DND-41 (cell line): ENCODE measurements at regions not wholly inside any gene's neighbourhood (a gene's known extent, or its start where the extent isn't known, plus 50 kb on each side); places are given as distances from the start of the nearest gene placed in this dataset.

Experiments
- ATAC-seq: fragments of 200-7000 bp; cut with Tn5 transposase; 3 replicates; pipeline ENCODE4 v1.9.1; 2021; ENCODE audit warnings: low read depth; ENCODE audit not compliant: insufficient read depth
- DNase-seq: peaks from one replicate; pipeline ENCODE4 v3.0.0-alpha.2; 2020
- H2AFZ ChIP-seq: 2 replicates; pipeline ENCODE4 v1.6.0; 2012; ENCODE audit warnings: low read depth, low read length
- H3K27ac ChIP-seq: 2 replicates; pipeline ENCODE4 v1.5.1; 2012; ENCODE audit warnings: low read length, inconsistent platforms
- H3K27me3 ChIP-seq: fragments of 200-600 bp; sonication (generic); 2 replicates; pipeline ENCODE4 v1.6.0; 2012; ENCODE audit warnings: low read length, mild to moderate bottlenecking, inconsistent platforms; ENCODE audit not compliant: insufficient read depth, poor library complexity
- H3K36me3 ChIP-seq: 2 replicates; pipeline ENCODE4 v1.5.1; 2012; ENCODE audit warnings: low read length, inconsistent platforms; ENCODE audit not compliant: insufficient read depth
- H3K4me1 ChIP-seq: 2 replicates; pipeline ENCODE4 v1.5.1; 2012; ENCODE audit warnings: mild to moderate bottlenecking, low read length; ENCODE audit not compliant: insufficient read depth
- H3K4me2 ChIP-seq: 2 replicates; pipeline ENCODE4 v1.6.0; 2012; ENCODE audit warnings: mild to moderate bottlenecking, moderate library complexity, low read length, inconsistent platforms; ENCODE audit not compliant: insufficient read depth
- H3K4me3 ChIP-seq, 2 experiments: fragments of 200-600 bp in 1 of 2; shearing (Covaris generic) in 1 of 2; 2 replicates each; pipeline ENCODE4 v1.5.1; 2012 to 2016; ENCODE audit warnings: inconsistent platforms in 2 of 2, low read length in 2 of 2, mild to moderate bottlenecking in 2 of 2, low read depth in 1 of 2, moderate library complexity in 1 of 2
- H3K79me2 ChIP-seq: 2 replicates; pipeline ENCODE4 v1.6.0; 2012; ENCODE audit warnings: low read length, inconsistent platforms; ENCODE audit not compliant: insufficient read depth
- H3K9ac ChIP-seq: 2 replicates; pipeline ENCODE4 v1.6.0; 2012; ENCODE audit warnings: low read depth, mild to moderate bottlenecking, inconsistent platforms, low read length, moderate library complexity
- H3K9me3 ChIP-seq: 2 replicates; pipeline ENCODE4 v1.5.1; 2012; ENCODE audit warnings: low read length, moderate library complexity, mild to moderate bottlenecking, inconsistent platforms; ENCODE audit not compliant: insufficient read depth, severe bottlenecking
- H4K20me1 ChIP-seq: 2 replicates; pipeline ENCODE4 v1.6.0; 2012; ENCODE audit warnings: low read length; ENCODE audit not compliant: insufficient read depth
- CTCF ChIP-seq: IDR thresholded peaks from 2 replicates; pipeline ENCODE4 v1.5.1; 2012; ENCODE audit warnings: borderline replicate concordance, low read length, moderate library complexity, mild to moderate bottlenecking; ENCODE audit not compliant: poor library complexity, severe bottlenecking; ENCODE audit errors: extremely low read depth
- EZH2 ChIP-seq: IDR thresholded peaks from 3 replicates; pipeline ENCODE4 v1.6.1; 2012; ENCODE audit warnings: borderline replicate concordance, low read depth, mild to moderate bottlenecking, moderate library complexity, low read length, inconsistent platforms; ENCODE audit not compliant: severe bottlenecking

GRCh38 chr2:236393101-236393500 is 128.9 kb upstream of the ASB18 start:
- no peak overlapping the region for H3K27ac ChIP-seq
- ATAC-seq = no peak
- H3K4me1 ChIP-seq = no peaks in the 10 kb centered on the region
- H4K20me1 ChIP-seq = no peaks in the 10 kb centered on the region
- peaks cover 10% of the 10 kb centered on the region for H3K27me3 ChIP-seq
- H3K4me3 ChIP-seq = no peak overlapping the region
- TF ChIP-seq EZH2 = no peak
- TF ChIP-seq CTCF = no peak
- H3K4me2 ChIP-seq = no peak overlapping the region
- H3K9me3 ChIP-seq = no peaks in the 10 kb centered on the region
- H3K36me3 ChIP-seq = no peaks in the 10 kb centered on the region
- no peak for DNase-seq
- no peak overlapping the region for H3K9ac ChIP-seq
- H2AFZ ChIP-seq = no peak overlapping the region
- no peaks in the 10 kb centered on the region for H3K79me2 ChIP-seq

- Histone ChIP-seq H3K36me3 (no peaks in the 10 kb centered on the region), H3K4me1 (no peaks in the 10 kb centered on the region), H3K79me2 (no peaks in the 10 kb centered on the region), H4K20me1 (no peaks in the 10 kb centered on the region), H3K9ac (no peak overlapping the region), H2AFZ (no peak overlapping the region), H3K4me3 (no peak overlapping the region), H3K27me3 (peaks cover 10% of the 10 kb centered on the region), H3K9me3 (no peaks in the 10 kb centered on the region), H3K27ac (no peak overlapping the region), H3K4me2 (no peak overlapping the region)
- DNase-seq (no peak), ATAC-seq (no peak)
- TF ChIP-seq EZH2 (no peak), CTCF (no peak)
Observed at GRCh38 chr2:236393581-236393980, 129.4 kb upstream of the ASB18 start.

- Histone ChIP-seq H3K4me1 (no peaks in the 10 kb centered on the region), H3K27me3 (peaks cover 10% of the 10 kb centered on the region), H2AFZ (no peak overlapping the region), H3K4me2 (no peak overlapping the region), H4K20me1 (no peaks in the 10 kb centered on the region), H3K4me3 (no peak overlapping the region), H3K79me2 (no peaks in the 10 kb centered on the region), H3K9me3 (no peaks in the 10 kb centered on the region), H3K27ac (no peak overlapping the region), H3K36me3 (no peaks in the 10 kb centered on the region), H3K9ac (no peak overlapping the region)
- no peak for DNase-seq
- TF ChIP-seq CTCF (no peak), EZH2 (no peak)
- no peak for ATAC-seq
Observed at GRCh38 chr2:236394571-236394970, 130.4 kb upstream of the ASB18 start.

GRCh38 chr2:236395067-236395466 is 130.9 kb upstream of the ASB18 start:
- no peak for TF ChIP-seq CTCF
- no peak for TF ChIP-seq EZH2
- no peak overlapping the region for H2AFZ ChIP-seq
- no peak for DNase-seq

More at GRCh38 chr2:236395067-236395466, 130.9 kb upstream of the ASB18 start:
- Histone ChIP-seq H3K36me3 (no peaks in the 10 kb centered on the region), H3K4me3 (no peak overlapping the region), H4K20me1 (no peaks in the 10 kb centered on the region), H3K9me3 (no peaks in the 10 kb centered on the region), H3K27ac (no peak overlapping the region), H3K79me2 (no peaks in the 10 kb centered on the region), H3K9ac (no peak overlapping the region), H3K27me3 (peaks cover 10% of the 10 kb centered on the region), H3K4me1 (no peaks in the 10 kb centered on the region), H3K4me2 (no peak overlapping the region)
- no peak for ATAC-seq
